ENCODE measurements at regions not wholly inside any gene's neighbourhood (a gene's known extent, or its start where the extent isn't known, plus 50 kb on each side); places are given as distances from the start of the nearest gene placed in this dataset.
A peak's percentile ranks its signal among the peaks of the same experiment; 100 is the strongest.
"Not testable (repeated sequence)": the region's sequence is repeated elsewhere in the genome, so short reads cannot be mapped to it uniquely, and the experiment has no call there.

- no peak for DNase-seq
These were observed 223.4 kb upstream of the HAND2 start for GRCh38 chr4:173753408-173753807.

DNA sequence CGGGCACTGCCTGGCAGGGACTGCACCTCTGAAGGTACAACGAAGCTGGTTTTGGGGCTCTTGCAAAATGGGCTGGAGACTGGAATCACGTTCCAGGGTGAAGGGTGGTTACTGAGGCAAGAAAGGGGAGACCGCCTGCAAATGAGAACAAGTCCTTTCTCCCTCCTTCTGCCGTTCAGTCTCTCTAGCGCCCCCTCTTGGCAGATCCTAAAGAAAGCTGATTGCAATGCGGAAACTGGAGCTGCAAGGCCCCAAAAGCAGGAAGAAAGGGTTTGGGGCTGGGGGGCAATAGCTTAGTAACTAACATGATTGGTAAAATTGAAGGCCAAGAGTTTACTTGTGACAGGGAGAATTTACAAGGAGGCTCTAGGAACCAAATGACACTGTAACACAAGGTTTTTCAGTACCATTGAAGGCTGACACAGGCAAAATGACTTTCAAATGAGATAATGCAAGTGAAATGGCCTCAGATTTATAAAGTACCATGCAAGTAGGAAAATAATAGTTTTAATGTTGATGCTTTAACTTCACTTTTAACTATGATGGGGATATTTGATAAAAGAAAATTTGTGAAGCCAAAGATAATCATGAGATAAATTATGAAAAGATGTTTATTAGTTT is 222.7 kb upstream of the HAND2 start:
- peak; percentile 9 to 64 for DNase-seq

DNA sequence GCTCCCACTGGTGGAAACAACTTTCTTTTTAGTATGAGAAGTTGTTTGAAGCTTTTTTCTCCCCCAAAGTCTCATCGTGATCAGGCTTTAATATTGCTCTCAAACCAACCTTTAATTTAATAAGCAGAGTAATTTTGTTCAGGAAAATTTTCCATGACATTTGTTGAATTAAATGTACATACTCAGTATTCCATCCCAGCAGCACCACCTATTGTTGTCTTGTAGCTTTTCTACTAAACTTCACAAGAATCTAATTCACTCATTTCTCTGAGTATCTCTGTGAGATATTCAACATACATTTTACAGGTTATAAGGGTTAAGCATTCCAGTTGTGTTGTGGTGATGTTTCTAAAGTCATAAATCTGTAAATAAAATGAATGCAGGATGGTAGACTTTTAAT is 218.3 kb upstream of the HAND2 start:
- DNase-seq, result no peak

- no peak for DNase-seq
These were observed 217.7 kb upstream of the HAND2 start for GRCh38 chr4:173747537-173748257.

GRCh38 chr4:173746424-173746823 is 216.4 kb upstream of the HAND2 start:
- no peak for DNase-seq

- no peak for DNase-seq
These were observed 215.7 kb upstream of the HAND2 start for GRCh38 chr4:173745765-173746164.

- no peak for DNase-seq
These were observed 206.8 kb upstream of the HAND2 start for GRCh38 chr4:173736840-173737239.

DNA sequence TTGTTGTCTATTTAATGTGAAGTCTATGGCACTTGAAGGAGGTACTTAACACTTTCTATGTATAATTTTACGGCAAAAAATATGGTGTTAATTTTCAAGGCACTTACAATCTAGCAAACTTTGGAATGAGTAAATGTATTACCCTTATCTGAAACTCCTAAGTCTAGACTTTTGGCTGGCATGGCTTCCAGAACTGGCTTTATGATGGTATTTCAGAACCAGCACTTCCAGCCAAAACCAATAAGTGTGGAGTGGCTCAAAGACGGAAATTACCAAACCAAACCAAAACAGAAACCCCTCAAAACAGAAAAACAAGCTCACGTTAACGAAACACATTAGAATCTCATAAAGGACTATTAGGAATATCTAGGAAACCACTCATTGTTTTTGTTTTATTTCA is 205.6 kb upstream of the HAND2 start:
- no peak for DNase-seq

DNA sequence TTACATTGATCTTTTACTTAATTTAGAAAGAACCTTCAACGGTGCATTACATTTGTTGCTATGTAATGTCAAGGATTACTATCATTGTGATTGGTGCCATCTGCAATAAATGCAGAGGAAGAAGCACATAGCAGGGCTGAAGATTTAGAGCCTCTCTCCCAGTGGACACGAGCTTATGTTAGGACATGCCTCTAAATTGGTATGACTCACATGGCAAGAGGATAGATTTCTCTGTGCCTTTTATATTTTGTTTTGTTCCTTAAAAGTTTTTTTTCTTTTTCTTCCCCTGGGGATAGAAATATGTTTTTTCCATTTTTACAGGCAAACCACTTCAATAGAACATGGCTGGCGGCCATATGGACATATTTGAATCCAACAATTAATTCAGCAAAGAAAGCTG is 205.0 kb upstream of the HAND2 start:
- DNase-seq, result no peak

DNA sequence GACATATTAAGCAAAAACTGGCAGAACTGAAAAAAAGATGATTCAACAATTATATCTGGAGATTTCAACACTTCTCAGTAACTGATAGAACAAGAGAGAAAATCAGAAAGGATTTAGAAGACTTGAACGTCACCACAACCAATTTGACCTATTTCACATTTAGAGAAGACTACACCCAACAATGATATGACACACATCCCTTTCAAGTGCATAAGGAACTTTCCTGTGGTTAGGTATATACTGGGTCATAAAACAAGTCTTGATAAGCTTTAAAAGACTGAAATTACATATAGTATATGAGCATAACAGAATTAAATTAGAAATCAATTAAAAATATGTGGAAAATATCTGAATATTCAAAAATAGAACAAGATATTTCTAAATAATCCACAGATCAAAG is 201.2 kb upstream of the HAND2 start:
- DNase-seq, result no peak

GRCh38 chr4:173722075-173722474 is 192.0 kb upstream of the HAND2 start:
- DNase-seq, result no peak

GRCh38 chr4:173718504-173718903 is 188.5 kb upstream of the HAND2 start:
- not testable (repeated sequence) for DNase-seq

DNA sequence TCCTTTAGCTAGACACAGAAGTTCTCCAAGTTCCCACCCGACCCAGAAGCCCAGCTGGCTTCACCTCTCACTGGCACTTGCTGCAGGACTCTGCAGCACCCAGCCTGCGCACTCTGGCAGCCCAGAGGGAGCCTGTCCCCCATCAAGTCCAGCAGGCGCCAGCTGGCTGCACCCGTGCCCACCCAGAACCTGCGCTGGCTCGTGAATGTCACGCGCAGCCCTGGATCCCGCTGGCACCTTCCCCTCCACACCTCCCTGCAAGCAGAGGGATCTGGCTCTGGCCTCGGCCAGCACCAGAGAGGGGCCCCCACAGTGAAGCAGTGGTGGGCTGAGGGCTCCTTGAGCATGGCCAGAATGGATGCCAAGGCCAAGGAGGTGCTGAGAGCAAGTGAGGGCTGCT is 187.6 kb upstream of the HAND2 start:
- no peak for DNase-seq

- no peak for DNase-seq
These were observed 184.4 kb upstream of the HAND2 start for GRCh38 chr4:173714456-173714855.

DNA sequence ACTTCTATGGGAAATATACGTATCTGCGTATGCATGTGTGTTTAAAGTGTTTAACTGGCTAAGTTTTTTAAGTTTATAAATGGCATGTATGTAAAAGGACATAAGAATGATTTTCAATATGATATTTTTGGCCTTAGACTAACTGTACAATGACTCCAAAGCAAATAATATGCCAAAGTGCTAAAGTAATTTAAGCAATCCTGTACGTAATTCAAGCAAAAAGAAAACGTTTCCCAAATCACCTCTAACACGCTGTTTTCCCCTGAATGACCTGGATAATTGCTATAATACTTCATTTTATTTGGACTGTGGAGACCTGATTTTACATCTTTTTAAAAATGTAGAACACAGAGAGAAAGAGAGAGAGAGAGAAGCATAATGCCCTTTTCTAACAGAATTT is 183.0 kb upstream of the HAND2 start:
- no peak for DNase-seq

GRCh38 chr4:173707658-173708419 is 177.8 kb upstream of the HAND2 start:
- no peak for DNase-seq

DNA sequence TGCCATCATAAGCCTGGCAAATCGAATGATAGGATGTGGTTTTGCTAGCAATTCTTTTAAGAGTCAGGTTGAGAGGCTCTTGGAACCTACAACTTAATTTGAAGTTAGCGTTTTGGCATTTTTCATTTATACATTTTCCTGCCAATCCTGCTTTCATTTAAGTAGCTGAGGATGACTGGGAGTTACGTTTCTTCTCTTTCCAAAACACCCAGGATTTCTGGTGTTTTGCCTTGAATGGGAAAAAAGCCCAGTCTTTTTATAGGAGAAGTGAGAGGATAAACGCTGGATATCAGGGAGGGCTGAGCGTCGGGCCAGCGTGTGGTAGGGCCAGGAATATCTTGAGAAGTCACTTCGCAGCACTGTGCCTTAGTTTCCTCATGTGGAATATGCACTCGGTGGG is 174.2 kb upstream of the HAND2 start:
- no peak for DNase-seq

DNA sequence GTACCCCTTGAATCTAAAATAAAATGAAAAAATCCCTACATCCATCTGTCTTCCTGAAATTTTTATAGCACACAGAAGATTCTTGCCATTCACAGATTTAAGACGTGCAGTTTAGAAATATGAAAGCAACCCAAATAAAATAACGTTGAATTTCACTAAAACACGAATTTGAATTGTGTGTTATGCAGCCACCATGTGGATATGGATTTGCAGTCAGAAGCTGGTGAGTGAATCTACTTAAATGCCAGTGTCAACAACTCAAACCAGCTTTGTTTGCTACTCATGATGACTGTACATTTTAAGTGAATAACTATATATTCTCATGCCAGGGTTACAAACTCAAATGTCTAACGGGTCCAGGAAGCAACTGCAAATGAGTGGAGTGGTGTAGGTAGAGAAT is 173.0 kb upstream of the HAND2 start:
- no peak for DNase-seq

DNA sequence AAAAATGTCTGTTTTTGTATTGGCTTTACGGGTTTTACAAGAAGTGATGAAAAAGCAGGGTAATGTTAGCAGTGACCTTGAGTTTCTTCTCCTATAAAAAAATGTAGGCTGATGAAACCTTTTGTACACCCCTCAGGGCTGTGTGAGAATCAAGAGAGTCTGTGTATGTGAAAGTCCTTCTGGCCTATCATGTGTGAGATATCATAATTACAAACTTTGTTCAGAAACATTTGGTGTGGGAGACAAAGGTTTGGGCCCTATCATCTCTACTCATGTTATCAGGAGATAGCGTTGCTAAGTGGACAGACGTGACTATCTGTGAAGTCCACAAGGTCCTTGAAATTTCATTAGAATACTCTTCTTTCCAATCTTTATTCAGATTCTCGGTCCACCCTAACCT is 170.6 kb upstream of the HAND2 start:
- no peak for DNase-seq

DNA sequence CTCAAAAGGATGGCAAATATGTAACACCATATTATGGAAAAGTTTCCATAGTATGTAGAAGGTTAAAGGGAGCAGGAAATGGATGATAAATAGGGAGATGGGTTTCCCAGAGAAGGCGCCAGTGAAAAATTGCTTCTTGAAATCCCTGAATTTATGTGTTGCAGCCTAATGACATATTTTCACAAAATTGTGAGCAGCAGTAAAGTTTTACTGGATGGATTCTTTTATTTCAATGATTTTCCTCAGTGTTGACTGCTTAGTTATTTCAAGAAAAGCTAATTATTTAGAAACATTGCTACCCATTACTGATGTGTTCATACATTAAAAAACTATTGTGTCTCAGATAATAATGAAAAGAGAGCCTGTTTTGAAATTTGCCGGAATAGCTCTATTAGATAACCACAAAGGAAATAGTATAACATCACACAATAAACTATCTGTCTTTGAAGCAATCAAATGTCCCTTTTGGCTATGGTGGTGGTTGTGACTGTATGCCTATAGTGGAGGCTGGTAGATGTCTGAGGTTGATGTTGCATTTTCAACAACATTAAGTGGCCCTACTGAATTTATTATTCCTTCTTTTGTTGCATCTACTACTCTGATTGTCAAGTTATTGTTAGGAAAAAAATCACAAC is 169.9 kb upstream of the HAND2 start:
- DNase-seq, result no peak

GRCh38 chr4:173698557-173699262 is 168.7 kb upstream of the HAND2 start:
- DNase-seq, result no peak

DNA sequence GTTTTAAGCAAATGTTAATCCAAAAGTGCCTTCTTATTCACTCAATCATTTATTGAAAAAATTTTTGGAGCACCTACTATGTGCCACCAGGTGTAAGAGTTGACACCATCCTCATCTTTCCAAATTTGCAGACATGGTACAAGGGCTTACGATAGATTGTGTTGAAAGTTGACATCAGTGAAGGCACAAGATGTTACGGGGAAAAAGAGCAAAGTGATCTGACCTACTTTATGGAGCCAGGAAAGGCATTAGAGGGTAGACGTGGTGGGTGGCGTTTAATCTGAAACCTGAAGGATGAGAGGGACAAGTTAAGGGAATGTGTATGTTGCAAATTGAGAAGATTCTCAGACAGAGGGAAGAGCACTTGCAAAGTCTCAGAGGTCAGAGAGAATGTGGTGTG is 167.8 kb upstream of the HAND2 start:
- DNase-seq, result no peak

DNA sequence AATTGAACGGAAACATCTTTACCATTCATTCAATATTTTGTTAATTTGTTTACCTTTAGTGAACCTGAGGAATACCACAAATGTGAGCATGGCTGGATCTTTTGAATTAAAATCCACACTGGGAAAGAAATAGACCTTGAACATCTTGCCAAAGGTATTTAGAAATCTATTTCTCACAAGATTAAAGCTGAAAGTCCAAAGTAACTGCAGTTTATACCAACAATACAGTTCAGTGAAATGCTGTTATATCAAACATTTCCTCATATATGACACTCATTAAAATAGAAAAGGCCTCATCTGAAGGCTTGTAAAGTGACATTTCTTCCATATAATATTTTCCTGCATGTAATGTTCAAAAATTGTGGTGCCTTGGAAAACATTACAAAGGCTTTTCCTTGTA is 166.5 kb upstream of the HAND2 start:
- DNase-seq, result no peak

All from inflammatory macrophage treated with lipopolysaccharide for 1 hour (primary cell).